ENCODE measurements at regions not wholly inside any gene's neighbourhood (a gene's known extent, or its start where the extent isn't known, plus 50 kb on each side); places are given as distances from the start of the nearest gene placed in this dataset.
"Not testable (repeated sequence)": the region's sequence is repeated elsewhere in the genome, so short reads cannot be mapped to it uniquely, and the experiment has no call there.

GRCh38 chr6:169101036-169101805 is 152.4 kb downstream of the THBS2 start:
- DNase-seq (ENCODE audit: low read depth, low spot score), result no peak

GRCh38 chr6:169099411-169100202 is 154.0 kb downstream of the THBS2 start:
- no peak for DNase-seq (ENCODE audit: low read depth, low spot score)

GRCh38 chr6:169098651-169099050 is 155.0 kb downstream of the THBS2 start:
- DNase-seq (ENCODE audit: low read depth, low spot score), result not testable (repeated sequence)

GRCh38 chr6:169098116-169098515 is 155.5 kb downstream of the THBS2 start:
- DNase-seq (ENCODE audit: low read depth, low spot score), result no peak

GRCh38 chr6:169097381-169097959 is 156.2 kb downstream of the THBS2 start:
- no peak for DNase-seq (ENCODE audit: low read depth, low spot score)

GRCh38 chr6:169096388-169096787 is 157.3 kb downstream of the THBS2 start:
- no peak for DNase-seq (ENCODE audit: low read depth, low spot score)

- no peak for DNase-seq (ENCODE audit: low read depth, low spot score)
These were observed 158.5 kb downstream of the THBS2 start for GRCh38 chr6:169095153-169095552.

- no peak for DNase-seq (ENCODE audit: low read depth, low spot score)
These were observed 159.1 kb downstream of the THBS2 start for GRCh38 chr6:169094552-169094950.

- no peak for DNase-seq (ENCODE audit: low read depth, low spot score)
These were observed 159.7 kb downstream of the THBS2 start for GRCh38 chr6:169093770-169094551.

GRCh38 chr6:169093066-169093723 is 160.5 kb downstream of the THBS2 start:
- no peak for DNase-seq (ENCODE audit: low read depth, low spot score)

GRCh38 chr6:169092375-169092774 is 161.3 kb downstream of the THBS2 start:
- no peak for DNase-seq (ENCODE audit: low read depth, low spot score)

GRCh38 chr6:169090514-169091127 is 163.0 kb downstream of the THBS2 start:
- DNase-seq (ENCODE audit: low read depth, low spot score), result not testable (repeated sequence)

GRCh38 chr6:169088762-169089161 is 164.9 kb downstream of the THBS2 start:
- no peak for DNase-seq (ENCODE audit: low read depth, low spot score)

GRCh38 chr6:169087443-169088041 is 166.1 kb downstream of the THBS2 start:
- DNase-seq (ENCODE audit: low read depth, low spot score), result no peak

- DNase-seq (ENCODE audit: low read depth, low spot score), result not testable (repeated sequence)
These were observed 167.0 kb downstream of the THBS2 start for GRCh38 chr6:169086616-169087015.

- DNase-seq (ENCODE audit: low read depth, low spot score), result no peak
These were observed 167.6 kb downstream of the THBS2 start for GRCh38 chr6:169086020-169086419.

- DNase-seq (ENCODE audit: low read depth, low spot score), result no peak
These were observed 168.2 kb downstream of the THBS2 start for GRCh38 chr6:169085466-169085865.

- DNase-seq (ENCODE audit: low read depth, low spot score), result not testable (repeated sequence)
These were observed 169.1 kb downstream of the THBS2 start for GRCh38 chr6:169084557-169084956.

- no peak for DNase-seq (ENCODE audit: low read depth, low spot score)
These were observed 169.6 kb downstream of the THBS2 start for GRCh38 chr6:169084067-169084466.

- DNase-seq (ENCODE audit: low read depth, low spot score), result no peak
These were observed 170.2 kb downstream of the THBS2 start for GRCh38 chr6:169083508-169083874.
